A673 (cell line): ENCODE measurements at regions not wholly inside any gene's neighbourhood (a gene's known extent, or its start where the extent isn't known, plus 50 kb on each side); places are given as distances from the start of the nearest gene placed in this dataset.

Source experiments
- CTCF ChIP-seq: fragments of 300-800, 200-600 bp; sonication (generic); conservative IDR thresholded peaks from 2 replicates; pipeline ENCODE4 v1.5.1; 2017; ENCODE audit warnings: low read depth, mild to moderate bottlenecking, antibody characterized with exemption, low read length, moderate library complexity, mixed read lengths
- EZH2 ChIP-seq: fragments of 200-600 bp; sonication (generic); IDR thresholded peaks from 2 replicates; pipeline ENCODE4 v1.6.1; 2017; ENCODE audit warnings: borderline replicate concordance, low read depth, mild to moderate bottlenecking, mixed read lengths, antibody characterized with exemption, low read length; ENCODE audit not compliant: poor library complexity, severe bottlenecking

- TF ChIP-seq CTCF (no peak), EZH2 (no peak)
Measured at GRCh38 chr4:188695261-188695660, 556.0 kb downstream of the TRIML1 start.
